ENCODE measurements at regions not wholly inside any gene's neighbourhood (a gene's known extent, or its start where the extent isn't known, plus 50 kb on each side); places are given as distances from the start of the nearest gene placed in this dataset.

- TF ChIP-seq CTCF (IDR thresholded peaks at IDR 0.05): no peak
- TF ChIP-seq POLR2AphosphoS5 (IDR thresholded peaks at IDR 0.05): no peak
- no peak for TF ChIP-seq POLR2A (IDR thresholded peaks at IDR 0.05)
Measured at GRCh38 chr6:40049128-40049527, 114.9 kb upstream of the MOCS1 start.

Measured in sigmoid colon (tissue), 4 donors.